B cell (primary cell): ENCODE measurements at regions not wholly inside any gene's neighbourhood (a gene's known extent, or its start where the extent isn't known, plus 50 kb on each side); places are given as distances from the start of the nearest gene placed in this dataset.

Source experiments
- ATAC-seq: fragments of 200-7000 bp; cut with Tn5 transposase; one replicate; pipeline ENCODE4 v1.10.0; 2021; ENCODE audit warnings: low read depth, mild to moderate bottlenecking, moderate number of reproducible peaks, moderate library complexity
- CTCF ChIA-PET: fragments of 350-600 bp; sonication (Branson Sonifier 250); formaldehyde crosslinking; loops from one replicate; lab custom pipeline; 2021; ENCODE audit warnings: antibody characterized with exemption, inconsistent platforms; lab: Charles Lee
- POLR2A ChIA-PET: fragments of 350-600 bp; sonication (Branson Sonifier 250); formaldehyde crosslinking; loops from one replicate; lab custom pipeline; 2021; ENCODE audit warnings: antibody characterized with exemption; lab: Charles Lee
- DNase-seq: peaks from one replicate; pipeline ENCODE4 v3.0.0; 2013
- H2AFZ ChIP-seq: 2 replicates; pipeline ENCODE4 v1.6.1; 2012; ENCODE audit warnings: mild to moderate bottlenecking, low read depth, low read length; ENCODE audit not compliant: insufficient read depth, poor library complexity, severe bottlenecking
- H3K27ac ChIP-seq, 2 donors: 1 replicate in 1 of 2; 2 replicates in 1 of 2; pipeline ENCODE4 v1.5.1; 2012 to 2013; ENCODE audit warnings: low read length in 2 of 2, mild to moderate bottlenecking in 2 of 2, moderate library complexity in 1 of 2
- H3K27me3 ChIP-seq, 4 experiments: fragments of 200-600 bp in 1 of 4; sonication (generic) in 1 of 4; replicated peaks in 1 of 4; 1 replicate in 2 of 4; 2 replicates in 2 of 4; pipeline versions ENCODE4 v1.6.1 to v1.7.0; 2013 to 2016; ENCODE audit warnings: low read length in 3 of 4, mild to moderate bottlenecking in 2 of 4, mixed read lengths in 1 of 4, moderate library complexity in 1 of 4; ENCODE audit not compliant: insufficient read depth in 4 of 4, control insufficient read depth in 3 of 4; ENCODE audit errors: control extremely low read depth in 1 of 4
- H3K36me3 ChIP-seq, 2 experiments: replicated peaks in 1 of 2; 1 replicate in 1 of 2; 2 replicates in 1 of 2; pipeline versions ENCODE4 v1.6.1 to v1.7.1; 2013; ENCODE audit warnings: low read length in 1 of 2; ENCODE audit not compliant: insufficient read depth in 2 of 2, control insufficient read depth in 1 of 2; ENCODE audit errors: control extremely low read depth in 1 of 2, extremely low read depth in 1 of 2
- H3K4me1 ChIP-seq, 2 donors: fragments of 200-600 bp in 1 of 2; sonication (generic) in 1 of 2; 1 replicate in 1 of 2; 2 replicates in 1 of 2; pipeline versions ENCODE4 v1.5.1 to v1.6.1; 2013 to 2017; ENCODE audit warnings: low read length in 2 of 2; ENCODE audit not compliant: control insufficient read depth in 2 of 2, insufficient read depth in 2 of 2
- H3K4me2 ChIP-seq: replicated peaks from 2 replicates; pipeline ENCODE3; 2012; ENCODE audit warnings: mild to moderate bottlenecking, low read depth, low read length; ENCODE audit not compliant: poor library complexity, severe bottlenecking
- H3K4me3 ChIP-seq, 5 experiments: fragments of 200-600 bp in 1 of 5; sonication (generic) in 1 of 5; 1 replicate in 3 of 5; 2 replicates in 2 of 5; pipeline versions ENCODE4 v1.5.1 to v1.7.0; 2011 to 2016; ENCODE audit warnings: low read length in 4 of 5, mild to moderate bottlenecking in 4 of 5, low read depth in 2 of 5, control low read depth in 1 of 5, moderate library complexity in 1 of 5; ENCODE audit not compliant: insufficient read depth in 1 of 5; ENCODE audit errors: control extremely low read depth in 1 of 5, extremely low read depth in 1 of 5
- H3K79me2 ChIP-seq: fragments of 200-600 bp; sonication (generic); one replicate; pipeline ENCODE4 v1.6.0; 2016; ENCODE audit warnings: low read length; ENCODE audit not compliant: control insufficient read depth, insufficient read depth
- H3K9ac ChIP-seq: fragments of 200-600 bp; sonication (generic); 2 replicates; pipeline ENCODE4 v1.6.1; 2017; ENCODE audit warnings: mild to moderate bottlenecking, low read length, moderate library complexity
- H3K9me3 ChIP-seq, 3 donors: one replicate each; pipeline versions ENCODE4 v1.6.1 to v1.7.1; 2013; ENCODE audit warnings: low read length in 2 of 3; ENCODE audit not compliant: control insufficient read depth in 2 of 3, insufficient read depth in 1 of 3; ENCODE audit errors: control extremely low read depth in 1 of 3
- H4K20me1 ChIP-seq: 2 replicates; pipeline ENCODE4 v1.6.0; 2012; ENCODE audit warnings: mild to moderate bottlenecking, low read length; ENCODE audit not compliant: insufficient read depth, control insufficient read depth, poor library complexity, severe bottlenecking
- H3K27ac Mint-ChIP-seq: one replicate; pipeline ENCODE4 v1.8.0; 2021; ENCODE audit warnings: mixed read lengths
- H3K27me3 Mint-ChIP-seq: one replicate; pipeline ENCODE4 v1.8.0; 2021; ENCODE audit warnings: mixed read lengths
- H3K4me1 Mint-ChIP-seq: one replicate; pipeline ENCODE4 v1.8.0; 2021; ENCODE audit warnings: mixed read lengths
- H3K4me3 Mint-ChIP-seq: one replicate; pipeline ENCODE4 v1.8.0; 2021; ENCODE audit warnings: mixed read lengths
- H3K9me3 Mint-ChIP-seq: one replicate; pipeline ENCODE4 v1.8.0; 2022; ENCODE audit warnings: mixed read lengths; ENCODE audit not compliant: insufficient read depth
- CTCF ChIP-seq: fragments of 200-600 bp; IDR thresholded peaks from one replicate; pipeline ENCODE4 v1.8.0; 2022; ENCODE audit warnings: antibody characterized with exemption, mild to moderate bottlenecking
- EZH2 ChIP-seq: IDR thresholded peaks from 2 replicates; pipeline ENCODE4 v1.6.1; 2012; ENCODE audit warnings: borderline replicate concordance, low read depth, mild to moderate bottlenecking, moderate library complexity, low read length; ENCODE audit not compliant: insufficient read depth, poor library complexity, severe bottlenecking
- WGBS: methylation state at CpG from one replicate; pipeline ENCODE4 v1.1.5; 2013; ENCODE audit warnings: missing lambda C conversion rate; ENCODE audit not compliant: insufficient coverage; 5-methylcytosine and 5-hydroxymethylcytosine counted together
- intact Hi-C: fragments of 100-400 bp; cut with micrococcal nuclease; formaldehyde crosslinking; loops from one replicate; pipeline ENCODE4 v1.10.0; 2022

GRCh38 chr14:26320886-26321285 lies 276.9 kb downstream of the NOVA1 start:
- intact Hi-C loops, result no loop called here
- Histone ChIP-seq H3K27me3 (no peaks in the 10 kb centered on the region), H3K9me3 (peaks cover 0 to 2% (median 0%) of the 10 kb centered on the region in 3 donors), H3K4me1 (no peaks in the 10 kb centered on the region), H3K36me3 (no peaks in the 10 kb centered on the region), H3K27ac (no peak overlapping the region), H4K20me1 (no peaks in the 10 kb centered on the region), H2AFZ (no peak overlapping the region), H3K4me3 (no peak overlapping the region), H3K9ac (no peak overlapping the region), H3K4me2 (no peak overlapping the region), H3K79me2 (no peaks in the 10 kb centered on the region)
- Mint-ChIP-seq H3K4me1 (no peaks in the 10 kb centered on the region), H3K27me3 (no peaks in the 10 kb centered on the region), H3K27ac (no peak overlapping the region), H3K9me3 (peaks cover 4% of the 10 kb centered on the region), H3K4me3 (no peak overlapping the region)
- TF ChIP-seq CTCF (no peak), EZH2 (no peak)
- ATAC-seq (no peak), DNase-seq (no peak)
- CTCF ChIA-PET, result no interaction called here
- POLR2A ChIA-PET, result no interaction called here
- WGBS, result 100% methylated on average over 1 of the region's 2 CpGs

DNA sequence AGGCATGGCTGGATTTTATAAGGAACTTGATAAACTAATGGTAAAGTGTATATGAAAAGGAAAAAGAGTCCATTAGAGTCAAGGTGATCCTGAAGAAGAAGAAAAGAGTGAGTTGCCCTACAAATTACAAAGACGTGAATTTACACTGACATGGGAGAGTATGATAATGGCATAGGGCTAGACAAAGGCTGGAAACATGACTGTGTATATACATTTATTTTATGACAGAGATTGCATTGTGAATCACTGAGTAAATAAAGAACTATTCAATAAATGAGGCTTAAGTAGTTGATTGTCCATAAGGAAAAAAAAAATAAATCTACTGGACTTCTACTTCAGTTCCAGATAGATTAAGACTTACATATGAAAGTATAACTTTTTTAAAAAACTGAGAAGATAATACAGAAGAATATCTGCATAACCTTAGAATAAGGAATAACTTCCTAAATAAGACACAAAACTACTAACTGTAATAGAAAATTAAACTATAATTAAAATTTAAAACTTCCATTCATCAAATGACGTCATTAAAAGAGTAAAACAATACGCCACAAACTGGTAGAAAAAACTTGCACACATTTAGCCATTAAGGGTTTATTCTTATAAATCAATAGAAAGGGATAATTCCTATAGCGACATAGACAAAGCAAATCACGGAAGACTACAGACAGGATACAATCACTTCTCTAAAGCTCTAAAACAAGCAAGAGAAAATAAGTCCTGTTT lies 278.5 kb downstream of the NOVA1 start:
- DNase-seq (no peak), ATAC-seq (no peak)
- intact Hi-C loops, result no loop called here
- Histone ChIP-seq H3K4me3 (no peak overlapping the region), H3K4me1 (no peaks in the 10 kb centered on the region), H2AFZ (no peak overlapping the region), H3K9me3 (peaks cover 0 to 2% (median 1%) of the 10 kb centered on the region in 3 donors), H3K9ac (no peak overlapping the region), H3K27ac (no peak overlapping the region), H3K27me3 (no peaks in the 10 kb centered on the region), H3K36me3 (no peaks in the 10 kb centered on the region), H3K79me2 (no peaks in the 10 kb centered on the region), H3K4me2 (no peak overlapping the region), H4K20me1 (no peaks in the 10 kb centered on the region)
- TF ChIP-seq EZH2 (no peak), CTCF (no peak)
- CTCF ChIA-PET, result no interaction called here
- no peaks in the 10 kb centered on the region for H3K4me1 Mint-ChIP-seq
- peaks cover 7% of the 10 kb centered on the region for H3K9me3 Mint-ChIP-seq
- POLR2A ChIA-PET, result no interaction called here
- no peak overlapping the region for H3K4me3 Mint-ChIP-seq
- no peak overlapping the region for H3K27ac Mint-ChIP-seq
- WGBS, result 80% methylated on average over 1 of the region's 5 CpGs
- H3K27me3 Mint-ChIP-seq, result no peaks in the 10 kb centered on the region
